Tongue (tissue), 1 donor: ENCODE measurements at regions not wholly inside any gene's neighbourhood (a gene's known extent, or its start where the extent isn't known, plus 50 kb on each side); places are given as distances from the start of the nearest gene placed in this dataset.

ENCODE experiments used
- DNase-seq: peaks from one replicate; pipeline ENCODE4 v3.0.0-alpha.2; 2015

DNA sequence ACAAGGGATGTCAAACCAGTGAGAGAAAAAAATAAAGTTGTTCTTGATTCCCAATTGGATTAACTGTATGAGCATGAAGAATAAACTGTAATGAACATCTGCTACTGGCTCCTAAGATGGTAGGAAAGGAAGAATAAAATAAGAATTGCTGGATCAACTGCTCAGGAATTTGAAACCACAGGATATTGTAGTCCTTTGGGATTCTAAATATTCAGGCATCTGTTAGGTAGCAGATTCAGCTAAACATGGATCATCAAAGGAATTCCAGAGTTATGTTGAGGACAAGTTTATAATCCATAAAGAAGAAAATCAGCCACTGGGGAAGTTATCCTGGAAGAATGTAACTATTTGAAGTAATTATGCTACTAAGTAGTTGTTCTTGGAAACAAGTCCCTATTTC is 65.8 kb downstream of the ISL1 start:
- DNase-seq, result no peak

GRCh38 chr5:51452562-51452961 is 69.3 kb downstream of the ISL1 start:
- no peak for DNase-seq

DNA sequence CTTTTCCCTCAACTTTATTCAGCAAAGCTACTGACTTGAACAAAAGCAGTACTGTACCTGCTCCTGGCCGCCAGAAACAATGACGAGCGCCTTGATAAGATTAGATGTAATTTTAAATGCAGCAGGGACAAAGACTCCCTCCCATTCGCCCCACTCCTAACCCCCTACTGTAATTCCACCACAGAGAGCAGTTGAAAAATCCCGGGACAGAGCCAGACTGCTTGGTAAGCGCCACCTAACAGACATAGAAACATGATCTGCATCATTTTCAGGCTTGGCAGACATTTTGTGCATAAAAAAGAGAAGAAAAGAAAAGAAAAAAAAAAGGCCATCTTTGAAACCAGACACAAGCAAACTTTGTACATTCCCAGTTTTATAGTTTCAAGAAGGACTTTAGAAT is 81.9 kb downstream of the ISL1 start:
- peak; percentile 52 for DNase-seq

DNA sequence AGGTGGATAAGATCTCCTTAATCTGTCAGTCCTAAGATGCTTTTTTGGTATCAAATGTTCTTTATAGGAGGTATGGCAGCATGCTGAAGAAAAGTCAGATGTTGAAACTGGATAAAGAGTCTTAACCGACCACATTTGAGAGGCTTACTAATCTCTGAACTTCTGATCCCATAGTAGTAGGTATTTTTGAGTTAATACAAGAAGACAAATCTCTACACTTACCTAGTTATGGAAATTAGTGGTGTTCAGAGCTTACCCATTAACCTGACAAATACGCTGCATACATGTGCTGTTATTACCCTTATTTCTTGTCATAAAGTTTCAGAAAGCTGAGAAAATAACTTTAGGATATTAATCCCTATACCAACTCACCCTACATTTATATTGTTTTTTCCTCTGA is 83.0 kb downstream of the ISL1 start:
- DNase-seq, result no peak

DNA sequence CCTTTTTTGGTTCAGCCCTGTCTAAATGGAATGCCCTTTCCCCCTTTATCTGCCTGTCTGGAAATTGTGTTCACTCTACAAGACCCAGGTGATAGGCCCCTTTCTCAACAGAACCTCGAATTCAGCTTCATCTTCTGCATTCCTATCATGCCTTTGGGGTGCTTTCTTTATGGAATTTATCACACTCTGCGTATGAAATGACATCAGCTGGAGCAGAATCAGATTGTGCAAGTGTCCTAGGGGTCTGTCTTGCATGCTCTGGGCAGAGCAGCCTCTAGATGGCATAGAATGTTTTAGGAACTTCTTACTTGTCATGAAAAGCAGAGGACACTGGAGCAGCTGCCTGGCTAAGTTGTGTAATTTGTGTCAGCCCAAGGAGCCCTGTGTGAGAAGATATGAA is 84.9 kb downstream of the ISL1 start:
- no peak for DNase-seq

- no peak for DNase-seq
Observed at GRCh38 chr5:51471630-51472029, 88.4 kb downstream of the ISL1 start.

DNA sequence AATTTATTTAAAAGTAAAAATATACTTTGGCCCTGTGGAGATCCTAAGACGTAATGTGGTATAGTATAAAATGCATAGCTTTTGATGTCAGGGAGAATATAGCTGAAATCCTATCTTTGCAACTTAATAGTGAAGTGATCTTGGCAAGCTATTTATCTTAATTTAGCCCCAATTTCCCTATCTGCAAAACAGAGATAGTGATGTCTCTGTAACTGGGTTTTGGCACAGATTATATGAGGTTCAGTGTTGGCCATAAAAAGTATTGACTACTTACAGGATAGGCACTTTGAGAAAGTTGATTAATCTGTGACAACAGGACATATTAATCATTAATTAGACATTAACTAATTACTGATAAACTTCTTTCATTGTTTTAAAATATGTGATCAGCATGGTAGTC is 89.2 kb downstream of the ISL1 start:
- no peak for DNase-seq

GRCh38 chr5:51475628-51476027 is 92.4 kb downstream of the ISL1 start:
- no peak for DNase-seq

- DNase-seq, result no peak
Observed at GRCh38 chr5:51476431-51476830, 93.2 kb downstream of the ISL1 start.

DNA sequence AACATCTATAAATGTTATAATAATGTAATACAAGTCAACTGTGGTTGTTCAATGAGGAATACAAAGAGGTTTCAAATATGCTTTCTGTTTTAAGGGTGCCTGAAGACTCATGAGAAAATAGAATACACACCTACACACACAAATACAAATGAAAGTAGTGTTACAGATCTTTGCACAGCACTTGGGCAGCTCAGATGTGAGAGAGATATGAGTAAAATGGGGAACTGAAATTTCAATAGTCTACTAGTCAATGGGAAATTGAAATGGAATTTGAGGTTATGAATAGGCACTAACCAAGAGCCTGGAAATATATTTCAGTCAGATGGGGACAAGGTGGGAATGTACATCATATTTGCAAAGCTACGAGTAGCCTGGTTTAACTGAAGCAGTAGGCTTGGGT is 96.6 kb downstream of the ISL1 start:
- no peak for DNase-seq

- no peak for DNase-seq
Observed at GRCh38 chr5:51484326-51484725, 101.1 kb downstream of the ISL1 start.

- no peak for DNase-seq
Observed at GRCh38 chr5:51486158-51486557, 102.9 kb downstream of the ISL1 start.

DNA sequence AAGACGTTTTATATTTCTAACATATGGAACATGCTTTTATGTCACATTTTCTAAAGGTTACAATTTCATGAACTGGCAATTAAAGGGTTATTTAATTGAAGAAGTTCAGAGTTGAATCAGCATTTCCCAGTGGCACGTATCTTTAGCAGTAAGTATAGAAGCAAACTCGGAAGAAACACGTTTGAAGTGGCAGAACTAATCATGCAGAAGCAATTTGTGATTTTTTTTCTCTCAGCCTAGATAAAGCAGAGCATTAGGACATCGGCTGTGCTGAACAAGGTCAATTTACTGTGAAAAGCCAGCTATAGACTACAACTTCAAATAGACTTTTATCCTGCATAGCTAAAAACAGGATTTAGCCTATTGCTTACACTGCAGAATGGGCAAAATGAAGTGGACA is 104.7 kb downstream of the ISL1 start:
- DNase-seq, result no peak

DNA sequence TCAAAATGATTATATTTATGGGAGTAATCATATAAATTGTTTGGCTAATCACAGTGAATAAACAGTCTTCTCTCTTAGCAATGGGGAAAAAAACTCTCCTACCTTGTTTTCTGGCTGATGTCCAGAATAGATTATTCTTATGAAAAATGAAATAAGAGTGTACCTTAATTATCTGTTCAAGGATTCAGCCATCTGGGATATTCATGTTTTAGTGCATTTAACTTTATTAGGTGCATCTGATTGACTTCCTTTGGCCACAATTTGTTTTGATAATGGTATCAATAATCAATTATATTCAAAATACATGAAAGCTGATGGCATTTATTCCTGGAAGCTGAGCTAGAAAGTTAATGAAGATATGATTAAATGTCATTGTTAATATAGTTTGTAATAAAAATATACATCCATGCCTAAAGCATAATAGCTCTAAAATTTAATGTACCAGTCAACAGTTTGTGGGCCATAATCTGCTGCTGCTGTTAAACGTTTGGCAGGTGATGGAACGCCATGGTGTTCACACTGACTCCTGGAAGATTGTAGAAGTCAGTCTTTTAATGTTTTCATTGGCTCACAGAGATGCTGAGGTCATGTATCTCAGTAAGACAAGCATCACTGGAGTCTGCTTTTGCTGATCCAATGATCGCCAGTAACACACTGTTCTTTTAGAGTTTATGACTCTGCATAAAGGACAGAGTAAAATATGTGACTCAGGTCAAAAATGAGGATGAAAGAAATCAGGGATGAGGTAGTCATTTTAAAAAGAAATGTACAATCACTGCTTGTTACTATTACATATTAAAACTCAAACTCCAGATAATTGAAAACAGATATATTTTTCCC is 105.8 kb downstream of the ISL1 start:
- no peak for DNase-seq

DNA sequence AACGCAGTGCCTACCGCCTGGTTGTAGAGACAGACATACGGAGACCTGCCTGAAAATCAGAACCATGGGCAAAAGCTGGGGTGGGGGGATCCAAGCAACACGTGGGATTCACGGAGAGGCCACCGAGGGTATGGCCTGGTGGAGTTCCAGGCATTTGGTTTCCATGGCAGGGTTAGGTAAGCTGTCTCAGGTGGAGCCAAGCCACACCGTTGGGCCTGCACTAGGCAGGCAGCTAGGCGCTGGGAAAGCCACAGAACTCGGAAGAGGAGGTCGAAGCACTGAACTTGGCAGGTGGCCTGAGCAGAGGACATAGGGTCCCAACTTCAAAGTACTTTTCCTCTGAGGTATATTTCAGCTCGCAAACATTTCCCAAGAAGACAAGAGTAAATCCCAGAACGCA is 111.6 kb downstream of the ISL1 start:
- DNase-seq, result no peak

- DNase-seq, result no peak
Observed at GRCh38 chr5:51495672-51496071, 112.4 kb downstream of the ISL1 start.

DNA sequence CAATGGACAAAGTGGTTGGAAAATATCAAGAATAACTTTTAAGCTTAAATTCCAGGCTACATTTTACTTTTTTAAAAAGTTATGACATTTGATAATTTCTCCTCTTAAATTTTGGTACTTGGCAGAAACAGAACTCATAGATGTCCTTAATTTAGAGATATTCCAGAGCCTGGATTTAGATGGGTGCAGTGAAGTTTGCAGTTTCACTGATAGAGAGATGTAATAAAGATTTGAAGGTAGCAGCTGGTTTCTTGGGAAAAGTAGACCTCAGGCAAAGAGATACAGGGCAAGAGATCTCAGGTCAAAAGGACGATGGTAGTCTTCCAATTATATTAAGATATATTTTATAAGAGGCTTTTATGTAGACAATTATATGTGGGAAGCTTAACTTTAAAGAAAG is 134.6 kb downstream of the ISL1 start:
- DNase-seq, result no peak

DNA sequence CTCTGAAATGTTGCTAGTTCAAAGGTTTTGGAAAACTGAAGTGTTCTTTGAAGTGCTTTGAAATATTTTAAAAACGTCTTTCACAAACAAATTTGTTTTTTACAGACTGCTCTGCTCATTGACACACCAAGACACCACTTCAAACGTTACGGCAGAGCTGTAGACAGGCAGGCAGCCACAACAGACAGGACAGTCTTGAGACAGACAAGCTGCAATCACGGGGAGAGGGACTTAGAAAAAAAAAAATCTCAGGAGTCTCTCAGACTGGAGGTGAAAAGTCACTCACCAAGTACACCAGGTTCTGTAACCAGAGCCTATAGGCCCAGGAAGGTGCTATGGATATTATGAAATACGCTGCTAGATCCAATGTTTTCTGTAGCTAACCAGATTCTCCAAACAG is 135.4 kb downstream of the ISL1 start:
- no peak for DNase-seq

GRCh38 chr5:51521583-51521982 is 138.3 kb downstream of the ISL1 start:
- no peak for DNase-seq

DNA sequence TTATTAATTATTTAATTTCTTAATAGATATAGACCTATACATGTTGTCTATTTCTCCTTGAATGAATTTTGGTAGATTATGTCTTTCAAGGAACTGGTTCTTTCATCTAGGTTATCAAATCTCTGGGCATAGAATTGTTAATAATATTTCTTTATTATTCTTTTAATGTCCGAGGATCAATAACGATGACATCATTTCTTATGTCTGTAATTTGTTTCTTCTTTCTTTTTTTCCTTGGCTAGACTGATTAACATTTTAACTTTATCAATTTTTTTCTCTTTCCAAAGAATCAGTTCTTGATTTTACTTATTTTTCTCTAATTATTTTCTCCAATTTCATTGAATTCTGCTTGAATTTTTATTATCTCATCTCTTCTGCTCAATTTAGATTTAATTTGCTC is 156.0 kb downstream of the ISL1 start:
- DNase-seq, result no peak

DNA sequence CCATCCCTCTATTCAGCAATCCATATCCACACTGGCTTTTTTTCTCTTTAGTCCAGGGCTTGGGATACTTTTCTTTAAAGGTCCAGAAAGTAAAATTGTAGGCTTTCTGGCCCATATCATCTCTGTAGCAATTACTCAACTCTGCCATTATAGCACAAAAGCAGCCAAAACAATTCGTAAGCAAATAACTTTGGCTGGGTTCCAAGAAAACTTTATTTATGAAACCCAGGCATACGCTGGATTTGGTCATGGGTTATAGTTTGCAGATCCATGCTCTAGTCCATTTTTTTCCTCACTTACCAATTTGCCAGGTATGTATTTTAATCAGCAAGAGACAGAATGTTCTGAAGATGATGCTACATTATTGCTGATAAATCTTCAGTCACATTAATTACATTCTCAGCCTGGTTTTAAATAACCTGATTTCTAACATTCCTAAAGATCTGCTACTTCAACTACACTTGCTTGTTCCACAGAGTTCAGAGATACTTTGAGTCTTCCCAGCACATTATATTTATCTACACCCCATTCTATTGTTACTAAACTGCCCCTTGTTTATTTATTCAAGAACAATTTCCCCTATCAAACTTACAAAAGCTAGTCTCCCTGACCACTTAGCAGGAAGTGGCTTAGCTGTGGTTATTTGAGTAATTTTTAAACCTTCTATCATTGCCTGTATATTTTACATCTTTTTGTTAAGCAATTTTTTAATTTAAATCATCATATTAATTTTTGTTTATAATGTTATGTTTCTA is 161.0 kb downstream of the ISL1 start:
- no peak for DNase-seq

- DNase-seq, result no peak
Observed at GRCh38 chr5:51556833-51557232, 173.6 kb downstream of the ISL1 start.

- no peak for DNase-seq
Observed at GRCh38 chr5:51558682-51559081, 175.4 kb downstream of the ISL1 start.

GRCh38 chr5:51559339-51559738 is 176.1 kb downstream of the ISL1 start:
- DNase-seq, result no peak
